COLO668 (cell line): ENCODE measurements at regions not wholly inside any gene's neighbourhood (a gene's known extent, or its start where the extent isn't known, plus 50 kb on each side); places are given as distances from the start of the nearest gene placed in this dataset.
A peak's percentile ranks its signal among the peaks of the same experiment; 100 is the strongest.

Experiments used
- DNase-seq: peaks from one replicate; lab custom pipeline; 2025; ENCODE audit not compliant: unreplicated experiment; lab: John Stamatoyannopoulos, UW

DNA sequence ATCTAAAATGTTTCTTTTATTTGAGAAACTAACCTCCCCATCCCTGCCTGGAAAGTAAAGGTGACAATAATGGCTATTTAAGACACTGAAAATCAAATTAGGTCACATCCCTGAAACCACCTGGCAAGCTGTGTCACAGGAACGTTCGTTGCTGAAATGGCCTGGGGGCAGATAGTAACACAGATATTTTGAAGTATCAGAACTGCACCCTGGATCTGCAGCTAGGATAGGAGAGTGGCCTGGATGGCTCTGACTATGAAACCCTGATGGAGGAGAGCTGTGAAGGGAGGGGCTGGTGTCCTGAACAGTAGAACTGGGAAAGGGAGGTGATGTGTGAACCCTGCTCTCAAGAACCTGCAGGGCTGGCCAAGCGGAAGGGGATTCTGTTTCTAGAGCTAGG, 648.3 kb upstream of the CFAP20DC start:
- no peak for DNase-seq

DNA sequence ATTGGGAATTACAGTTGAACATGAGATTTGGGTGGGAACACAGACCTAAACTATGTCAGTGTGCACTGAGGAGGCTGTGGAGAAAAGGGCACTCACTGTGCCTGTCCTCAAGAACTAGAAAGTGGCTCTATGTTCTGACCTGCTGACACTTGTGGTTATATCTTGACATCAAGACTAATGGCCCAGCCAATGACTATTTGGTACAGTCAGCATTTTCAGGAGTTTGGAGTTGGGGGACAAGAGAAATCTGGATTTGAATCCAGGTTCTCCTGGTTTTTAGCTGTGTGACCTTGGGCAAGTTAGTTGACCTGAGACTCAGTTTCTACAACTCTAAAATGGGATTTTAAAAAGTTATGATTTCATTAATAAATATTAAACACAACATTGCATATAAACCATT, 647.0 kb upstream of the CFAP20DC start:
- no peak for DNase-seq

DNA sequence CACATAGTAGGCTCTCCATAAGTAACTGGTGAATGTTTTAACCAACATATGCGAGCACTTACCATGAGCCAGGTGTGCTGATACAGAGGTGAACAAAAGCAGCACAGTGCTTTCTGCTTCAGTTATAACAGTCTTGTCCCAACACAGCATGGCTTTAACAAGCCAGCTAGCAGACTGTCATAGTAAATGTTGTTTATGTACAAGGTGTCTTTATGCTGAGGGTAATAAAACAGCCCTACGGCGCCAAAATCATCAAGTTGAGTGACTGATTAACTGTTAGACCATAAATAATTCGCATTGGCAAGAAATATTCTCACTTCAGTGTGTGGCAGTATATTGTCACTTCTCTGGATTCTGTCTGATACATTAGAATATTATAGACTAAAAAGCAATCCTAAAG, 646.0 kb upstream of the CFAP20DC start:
- DNase-seq = no peak

DNA sequence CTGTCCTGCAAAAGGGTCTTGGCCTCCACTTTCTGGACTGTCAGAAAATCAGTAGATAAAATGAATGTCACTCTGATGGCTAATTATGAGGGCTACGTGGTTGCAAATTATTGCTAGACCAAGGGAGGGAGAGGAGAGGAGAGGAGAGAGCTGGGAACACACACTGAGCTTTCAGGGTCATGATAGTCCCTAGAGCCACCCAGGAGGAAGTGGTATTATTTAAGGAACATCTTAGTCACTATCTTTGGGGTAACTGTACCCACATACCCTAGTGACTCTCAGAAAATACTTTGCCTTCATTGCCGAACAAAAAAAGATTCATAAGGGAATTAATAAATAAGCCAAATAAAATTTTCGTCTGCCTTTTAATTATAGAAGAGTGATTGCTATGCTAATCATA, 642.3 kb upstream of the CFAP20DC start:
- DNase-seq = no peak

DNA sequence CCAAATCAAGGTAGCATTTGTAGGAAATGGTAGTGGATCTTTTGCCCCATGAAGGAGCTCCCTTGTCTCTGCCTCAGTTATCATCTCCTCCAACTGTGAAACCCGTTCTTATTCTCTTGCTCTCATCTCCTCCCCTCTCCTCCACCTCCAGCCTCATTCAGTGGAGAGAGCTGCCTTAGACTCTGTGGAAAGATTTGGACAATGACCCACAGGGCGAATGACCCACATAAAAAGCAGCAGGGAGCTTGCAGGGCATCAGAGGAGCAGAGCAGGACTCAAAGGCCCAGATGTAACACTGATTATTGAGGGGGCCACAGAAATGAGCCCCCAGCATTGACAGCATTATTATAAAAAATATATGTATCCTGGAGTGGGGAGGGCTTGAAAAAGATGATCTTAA, 641.1 kb upstream of the CFAP20DC start:
- no peak for DNase-seq

DNA sequence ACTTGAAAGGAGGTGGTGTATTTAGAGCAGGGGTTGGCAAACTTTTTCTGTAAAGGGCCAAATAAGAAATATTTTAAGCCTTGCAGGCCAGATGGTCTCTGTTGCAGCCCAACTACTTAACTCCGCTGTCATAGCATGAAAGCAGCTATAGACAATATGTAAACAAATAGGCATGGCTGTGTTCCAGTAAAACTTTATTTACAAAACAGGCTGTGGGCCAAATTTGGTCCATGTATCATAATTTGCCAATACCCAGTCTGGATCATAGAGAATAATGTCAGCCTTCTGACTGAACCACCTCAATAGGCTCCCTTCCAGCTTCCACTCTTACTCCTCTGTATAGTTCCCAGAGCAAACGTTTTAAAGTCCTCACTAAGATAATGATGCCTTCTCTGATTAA, 638.8 kb upstream of the CFAP20DC start:
- DNase-seq = no peak

DNA sequence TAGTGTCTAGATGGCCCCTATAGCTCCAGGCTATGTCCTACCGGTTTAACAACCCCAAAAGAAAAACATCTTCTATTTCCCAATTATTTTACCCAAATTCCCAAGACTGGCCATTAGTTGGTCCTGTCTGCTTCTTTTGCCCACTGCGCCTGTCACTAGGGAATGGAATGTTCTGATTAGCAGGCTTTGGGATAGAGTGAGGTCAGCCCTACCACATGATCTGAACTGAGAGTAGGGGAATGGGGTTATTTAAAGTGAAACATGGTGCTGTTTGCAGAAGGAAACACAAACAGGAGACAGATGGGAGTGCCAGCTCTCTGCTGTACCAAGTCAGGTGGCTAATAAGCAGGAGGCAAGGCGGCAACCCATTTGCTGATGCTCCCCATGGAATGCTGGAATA, 635.6 kb upstream of the CFAP20DC start:
- DNase-seq = no peak

DNA sequence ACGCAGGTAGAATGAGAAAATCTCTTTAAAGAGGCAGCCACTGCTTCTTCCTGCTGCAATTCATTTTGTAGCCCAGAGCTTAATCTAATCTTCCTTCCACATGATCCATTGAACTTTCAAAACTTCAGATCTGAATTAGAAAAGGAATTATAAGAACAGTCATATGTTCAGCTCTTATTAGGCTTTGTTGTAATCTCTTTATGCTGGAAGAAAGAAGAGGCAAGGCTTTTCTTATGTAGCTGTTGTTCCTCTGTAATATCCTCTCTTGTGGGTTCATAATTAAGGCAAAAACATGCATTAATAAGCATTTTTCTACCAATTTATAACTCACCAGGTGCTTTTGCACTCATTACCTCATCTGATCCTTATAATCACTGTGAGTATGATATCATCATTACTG, 634.9 kb upstream of the CFAP20DC start:
- DNase-seq = no peak

DNA sequence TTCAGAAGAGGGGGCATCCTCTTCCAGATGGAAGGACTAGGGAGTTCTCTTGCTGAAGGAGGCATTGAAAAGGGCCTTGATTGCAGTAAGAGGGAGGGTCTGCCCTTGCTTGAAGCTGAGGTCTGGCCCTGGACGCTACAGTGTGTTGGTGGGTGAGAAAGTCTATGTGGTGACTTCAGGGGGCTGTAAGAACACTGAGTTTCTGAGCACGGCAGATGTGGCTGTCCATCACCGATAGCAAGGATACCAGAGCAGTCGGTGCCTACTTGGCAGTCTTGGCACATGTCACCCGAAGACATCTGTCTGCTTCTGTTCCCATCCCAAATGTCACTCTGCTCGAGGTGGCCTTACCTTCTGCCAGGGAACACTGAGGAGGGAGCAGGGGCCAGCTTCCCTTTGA, 631.1 kb upstream of the CFAP20DC start:
- no peak for DNase-seq

DNA sequence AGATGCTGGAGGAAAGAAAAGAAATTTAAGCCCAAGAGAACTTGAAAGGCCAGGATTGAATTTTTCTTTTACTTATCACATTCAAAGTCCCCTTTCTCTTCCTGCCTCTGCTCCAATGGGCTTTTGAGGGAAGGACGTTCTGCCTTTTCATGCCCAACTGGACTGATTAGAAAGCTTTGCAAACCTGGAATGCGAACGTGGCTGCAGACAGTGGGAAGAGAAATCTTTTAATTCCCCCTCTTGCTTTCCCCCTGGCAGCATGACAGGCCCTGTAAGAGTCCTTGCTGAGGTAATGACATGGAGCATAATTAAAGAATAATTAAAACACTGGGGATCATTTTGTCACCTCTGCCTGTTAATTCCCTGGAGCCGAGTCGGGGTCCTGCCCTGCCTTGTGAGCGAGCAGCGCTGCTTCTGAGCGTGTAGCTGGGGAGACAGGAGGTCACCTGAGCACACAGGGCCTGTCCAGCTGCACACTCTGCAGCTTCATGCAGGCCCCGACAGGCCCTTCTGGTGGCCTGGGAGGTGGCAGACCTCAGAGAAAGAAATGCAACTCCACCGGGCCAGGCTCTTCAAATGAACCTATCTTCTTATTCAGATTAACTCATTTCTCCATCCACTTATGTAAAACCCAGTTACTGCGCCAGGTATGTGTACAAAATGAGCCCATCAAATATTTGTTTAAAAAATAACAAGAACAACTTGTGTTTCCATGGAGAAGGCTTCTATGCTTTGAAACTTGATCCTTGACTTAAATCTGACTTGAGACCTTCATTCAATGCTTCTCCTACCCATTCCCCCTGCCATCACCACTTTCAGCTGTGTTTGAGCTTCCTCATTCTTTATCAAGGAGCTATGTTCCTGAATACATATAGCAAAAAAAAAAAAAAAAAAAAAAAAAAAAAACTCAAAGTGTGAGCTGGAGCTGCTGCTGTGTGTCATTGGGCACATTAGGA, 628.2 kb upstream of the CFAP20DC start:
- DNase-seq = peak; percentile 27

DNA sequence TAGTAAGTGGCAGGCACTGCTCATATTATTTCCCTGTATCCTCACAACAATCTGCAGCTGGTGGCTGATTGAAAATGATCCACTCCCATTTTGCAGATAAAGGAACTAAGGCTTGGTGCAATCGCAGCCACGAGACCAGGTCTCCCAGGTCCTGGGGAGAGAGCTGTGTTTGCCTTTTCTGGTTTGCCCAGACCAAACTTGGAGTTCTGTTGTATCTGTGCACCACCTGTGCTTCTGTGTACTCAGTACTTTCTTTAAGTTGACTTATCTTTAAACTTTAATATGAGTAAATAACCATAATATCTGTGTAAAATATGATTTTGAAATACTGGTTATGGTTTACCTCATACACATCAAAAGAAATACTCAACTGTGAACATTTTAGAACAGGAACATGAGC, 625.7 kb upstream of the CFAP20DC start:
- DNase-seq = no peak

DNA sequence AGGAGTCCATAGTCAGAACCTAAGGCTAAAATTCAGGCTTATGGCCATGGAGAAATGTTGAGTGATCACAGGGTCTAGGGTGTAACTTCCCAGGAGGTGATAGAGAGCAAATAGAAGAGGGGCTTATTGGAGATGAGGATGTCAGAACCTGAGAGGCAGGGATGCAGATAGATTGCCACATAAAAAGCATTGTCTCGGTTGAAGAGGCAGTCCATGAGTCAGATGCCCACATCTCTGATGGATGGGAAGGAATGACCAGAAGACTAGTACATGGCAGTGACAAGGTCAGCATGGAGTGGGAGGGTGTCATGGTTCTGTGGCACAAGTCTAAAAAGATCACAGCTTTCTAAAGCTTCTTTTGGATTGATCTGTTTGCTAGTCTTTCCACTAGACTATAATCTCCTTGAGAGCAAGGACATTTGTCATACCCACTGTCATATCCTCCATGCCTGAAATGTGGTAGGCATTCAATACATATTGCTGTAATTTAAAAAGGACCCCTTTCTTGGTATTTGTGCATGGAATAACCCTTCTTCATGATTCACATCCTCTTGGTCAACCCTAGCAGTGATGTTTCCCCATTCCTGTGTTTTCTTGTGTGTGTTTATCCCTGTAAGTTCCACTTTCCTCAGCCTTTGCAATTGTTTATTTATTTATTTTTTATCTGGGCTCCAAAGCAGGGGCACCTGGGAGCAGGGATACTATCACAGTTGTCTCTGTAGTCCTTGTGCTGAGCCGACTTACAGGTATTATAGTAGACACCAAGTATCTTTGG, 613.4 kb upstream of the CFAP20DC start:
- no peak for DNase-seq

DNA sequence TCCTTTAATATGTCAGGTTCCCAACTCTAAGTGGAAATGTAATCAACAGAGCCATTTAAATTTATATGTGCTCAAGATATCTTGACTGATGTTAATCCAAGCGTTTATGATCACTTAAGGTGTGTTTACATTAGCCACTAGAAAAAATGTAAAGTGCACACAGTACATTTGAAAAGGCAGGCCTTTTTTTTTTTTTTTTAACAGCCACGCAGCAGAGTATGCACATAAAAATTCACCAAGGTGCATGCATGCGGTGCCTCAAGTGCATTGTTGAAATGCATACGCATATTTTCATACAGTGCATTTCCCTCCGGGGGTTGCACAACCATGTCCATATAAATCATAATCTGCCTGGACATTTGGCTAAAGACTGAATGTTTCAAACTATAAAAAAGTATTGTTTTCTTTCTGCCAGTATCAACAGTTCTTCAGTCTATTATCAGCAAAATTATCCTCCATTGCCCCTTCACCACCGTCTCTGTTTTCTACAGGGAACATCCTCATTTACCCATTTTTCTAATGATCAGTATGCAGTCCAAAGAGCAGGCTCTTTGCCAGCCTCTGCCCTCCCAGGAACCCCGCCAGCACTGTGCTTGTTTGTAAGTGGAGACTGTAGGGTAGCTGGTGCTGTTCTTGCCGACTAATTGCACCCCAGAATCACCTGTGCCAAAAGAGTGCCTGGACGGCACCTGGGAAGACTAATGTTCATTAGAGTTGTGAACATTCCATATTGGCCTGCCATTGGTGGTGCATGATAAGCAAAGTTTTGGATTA, 611.2 kb upstream of the CFAP20DC start:
- DNase-seq = peak; percentile 4

DNA sequence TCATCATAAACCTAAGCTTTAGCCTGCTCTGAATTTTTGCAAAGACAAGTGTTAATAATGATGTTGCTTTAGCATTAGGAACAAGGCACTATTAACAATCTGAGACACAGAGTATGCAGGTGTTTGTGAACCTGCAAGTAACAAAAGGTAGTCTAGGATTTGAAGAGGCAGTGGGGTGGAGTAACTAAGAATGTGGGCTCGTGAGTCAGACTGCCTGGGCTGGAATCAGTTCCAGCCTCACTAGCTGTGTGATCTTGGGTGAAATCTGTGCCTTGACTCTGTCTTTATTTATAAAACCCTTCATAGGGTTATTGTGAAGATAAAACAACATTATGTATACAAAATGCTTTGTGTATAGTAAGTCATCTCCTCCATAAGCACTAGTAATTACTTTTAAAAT, 610.6 kb upstream of the CFAP20DC start:
- no peak for DNase-seq

DNA sequence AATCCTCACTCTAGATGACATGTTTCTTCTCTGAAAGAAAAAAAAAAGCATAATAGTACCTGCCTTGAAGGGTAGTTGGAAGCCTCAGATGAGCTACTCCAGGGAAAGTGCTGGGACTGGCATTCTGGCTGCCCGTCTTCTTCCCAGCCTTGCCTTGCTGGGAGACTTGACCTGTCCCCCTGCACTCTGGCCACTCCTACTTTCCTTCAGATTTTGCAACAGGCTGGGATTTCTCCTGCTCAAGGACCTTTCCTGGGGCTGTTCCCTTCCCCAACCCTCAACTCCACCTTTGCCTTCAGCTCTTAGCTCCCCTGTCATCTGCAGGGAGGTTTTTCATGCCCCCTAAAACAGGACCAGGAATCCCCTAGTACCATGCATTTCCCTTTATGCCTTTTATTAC, 609.9 kb upstream of the CFAP20DC start:
- no peak for DNase-seq

DNA sequence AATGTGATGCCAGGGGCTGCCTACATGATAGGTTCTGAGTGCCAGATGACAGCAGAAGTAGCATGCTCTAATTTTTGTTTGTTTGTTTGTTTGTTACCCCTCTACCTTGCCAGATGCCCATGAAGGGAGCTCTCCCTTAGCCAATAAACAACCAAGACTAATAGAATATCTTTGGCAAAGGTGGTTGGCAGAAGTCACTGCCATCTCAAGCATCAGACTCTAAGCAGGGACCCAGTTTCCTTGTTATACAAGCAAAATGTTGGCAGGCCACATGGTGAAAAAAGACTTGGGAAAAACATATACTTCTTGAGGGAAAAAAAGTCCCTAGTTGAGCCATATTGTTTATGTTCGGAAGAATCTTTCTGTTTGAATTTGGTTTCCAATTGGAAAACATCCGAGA, 609.0 kb upstream of the CFAP20DC start:
- no peak for DNase-seq

DNA sequence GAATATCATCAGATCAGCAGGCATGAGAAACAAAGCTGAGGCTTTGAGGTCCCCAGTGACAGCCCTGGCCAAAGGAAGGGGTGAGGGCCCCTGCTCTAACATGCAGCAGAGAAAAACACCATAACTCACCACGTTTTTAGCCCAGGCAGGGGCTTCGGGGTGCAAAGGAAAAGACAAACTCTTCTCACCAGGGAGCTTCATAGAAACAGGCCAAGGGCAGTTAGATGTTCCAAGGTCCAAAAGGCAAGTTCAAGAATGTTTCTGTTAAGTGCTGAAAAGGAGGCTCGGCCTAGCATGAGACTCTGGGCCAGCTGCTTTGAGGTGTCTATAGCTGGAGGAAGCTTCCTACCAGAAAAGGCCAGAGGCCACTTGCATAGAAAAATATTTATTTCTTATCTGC, 608.4 kb upstream of the CFAP20DC start:
- no peak for DNase-seq

DNA sequence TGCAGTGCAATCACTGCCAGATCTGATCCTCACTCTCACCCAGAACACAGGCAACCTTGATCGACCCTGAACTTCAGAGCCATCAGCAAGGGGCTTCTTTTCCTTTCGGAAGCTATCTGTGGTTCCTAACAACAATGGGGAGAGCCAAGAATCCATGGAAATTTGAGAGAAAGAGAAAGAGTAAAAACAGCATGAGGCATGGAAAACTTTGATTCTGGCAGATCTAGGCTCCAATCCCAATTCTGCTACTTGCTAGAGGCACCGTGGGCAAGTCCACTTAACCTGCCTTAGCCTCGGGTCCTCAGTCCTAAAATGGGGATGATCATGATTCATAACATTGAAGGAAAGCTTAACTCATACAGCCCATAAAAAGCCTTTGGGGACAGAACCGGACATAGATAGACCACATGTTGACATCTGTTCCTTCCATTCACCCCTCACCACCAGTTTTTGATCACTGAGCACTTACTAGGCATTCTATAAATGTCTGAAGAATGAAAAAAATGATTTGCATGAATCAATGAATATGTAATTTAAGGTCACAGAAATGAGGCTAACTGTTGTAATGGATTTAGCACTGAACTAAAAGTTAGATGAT, 605.7 kb upstream of the CFAP20DC start:
- no peak for DNase-seq

DNA sequence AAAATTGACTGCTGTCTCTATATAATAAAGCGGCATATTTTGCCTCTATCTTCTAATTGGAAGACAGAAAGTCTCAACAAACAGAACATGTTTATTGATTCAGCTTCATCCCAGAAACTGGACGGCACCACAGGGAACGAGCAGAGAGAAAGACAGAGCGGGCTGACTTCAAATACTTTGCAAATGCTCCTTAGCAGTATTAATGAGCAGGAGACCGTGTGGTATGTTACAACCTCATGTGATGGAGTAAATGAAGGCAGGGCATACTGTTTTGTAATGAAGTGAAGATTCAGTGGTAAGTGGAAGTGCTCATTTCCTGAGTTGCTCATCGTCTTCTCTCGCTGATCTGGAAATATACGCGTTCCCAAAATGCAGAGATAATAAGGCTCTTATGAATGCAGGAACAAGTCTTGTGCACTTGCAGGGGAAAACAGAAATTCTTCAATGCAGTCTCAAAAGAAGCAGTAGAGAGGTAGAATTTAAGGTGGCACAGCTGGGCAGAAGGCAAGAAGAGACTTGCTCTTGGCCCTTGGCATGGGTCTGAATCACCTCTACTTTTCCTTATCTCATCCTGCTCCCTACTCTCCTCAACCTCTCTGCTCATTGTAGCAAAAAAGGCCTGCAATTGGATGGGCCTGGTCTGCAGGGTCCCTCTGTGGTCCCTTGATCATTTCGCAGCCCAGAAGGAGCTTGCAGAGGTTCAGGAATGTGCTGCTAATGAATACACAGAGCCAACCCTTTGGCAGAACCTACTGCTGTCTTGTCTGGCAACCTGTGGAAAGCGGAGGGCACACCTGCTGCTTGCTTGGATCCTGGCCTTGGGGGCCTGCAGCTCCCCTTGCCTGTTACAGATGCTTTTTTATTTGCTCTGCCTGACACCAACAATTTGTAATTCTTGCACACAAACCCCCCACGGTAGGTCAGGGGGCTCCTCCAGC, 604.9 kb upstream of the CFAP20DC start:
- no peak for DNase-seq

DNA sequence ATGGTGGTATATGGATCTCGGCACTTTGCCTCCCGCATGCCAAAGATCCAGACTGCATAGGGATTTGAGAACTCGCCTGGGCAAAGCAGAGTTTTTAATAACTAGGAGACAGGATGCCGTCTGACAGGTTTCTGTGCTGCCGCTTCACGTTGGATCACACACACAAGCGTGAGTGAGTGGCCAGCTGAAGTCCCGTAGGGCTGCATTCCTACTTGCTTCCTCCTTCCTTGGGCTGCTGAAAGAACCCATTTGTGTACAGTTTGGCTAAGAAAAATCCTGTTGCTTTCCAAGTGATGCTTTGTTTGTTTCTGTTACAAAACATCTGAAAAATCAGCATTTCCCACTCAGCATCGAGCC, 604.3 kb upstream of the CFAP20DC start:
- no peak for DNase-seq
